Erythroblast (primary cell): ENCODE measurements at regions not wholly inside any gene's neighbourhood (a gene's known extent, or its start where the extent isn't known, plus 50 kb on each side); places are given as distances from the start of the nearest gene placed in this dataset.

ENCODE experiments used
- GATA1 ChIP-seq: IDR thresholded peaks from 2 replicates; pipeline ENCODE4 v1.6.1; 2011; ENCODE audit warnings: low read depth, mild to moderate bottlenecking, control low read depth, low read length, moderate library complexity
- POLR2A ChIP-seq: IDR thresholded peaks from 2 replicates; pipeline ENCODE4 v1.6.1; 2011; ENCODE audit warnings: mild to moderate bottlenecking, low read length

DNA sequence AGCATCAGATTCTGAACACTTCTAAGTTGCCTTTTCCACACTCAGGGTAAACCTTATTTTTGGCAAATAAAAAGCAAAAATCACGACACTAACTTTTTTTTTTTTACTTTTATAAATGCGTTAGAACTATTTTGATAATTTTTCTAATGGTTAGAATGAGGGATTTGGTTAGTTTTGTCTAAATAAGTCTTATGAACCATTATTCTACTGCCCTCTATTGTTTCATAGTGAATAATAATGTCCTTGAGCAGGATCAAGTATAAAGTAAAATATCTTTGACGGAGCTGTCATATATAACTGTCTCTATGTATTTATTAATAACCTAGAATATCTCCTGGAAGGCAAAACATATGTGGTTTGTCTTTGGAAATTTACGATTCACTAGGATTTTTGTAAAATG, 631.8 kb downstream of the GABRG2 start:
- TF ChIP-seq POLR2A (no peak), GATA1 (no peak)
